ENCODE measurements at regions not wholly inside any gene's neighbourhood (a gene's known extent, or its start where the extent isn't known, plus 50 kb on each side); places are given as distances from the start of the nearest gene placed in this dataset.

GRCh38 chr12:78611504-78611903 is 253.1 kb upstream of the SYT1 start:
- Histone ChIP-seq H3K9me3 (no peaks in the 10 kb centered on the region), H3K27me3 (no peaks in the 10 kb centered on the region), H3K36me3 (no peaks in the 10 kb centered on the region), H3K27ac (no peak overlapping the region), H3K4me3 (no peak overlapping the region), H3K4me1 (no peaks in the 10 kb centered on the region)
- TF ChIP-seq CTCF (IDR thresholded peaks at IDR 0.05) = no peak
- DNase-seq (no peak), ATAC-seq (no peak)
- intact Hi-C loops (cut with DNase I) = no loop called here

- H3K27me3 ChIP-seq = no peaks in the 10 kb centered on the region
- no peak for ATAC-seq
- TF ChIP-seq CTCF (IDR thresholded peaks at IDR 0.05) = no peak
- H3K36me3 ChIP-seq = no peaks in the 10 kb centered on the region
- no peak overlapping the region for H3K4me3 ChIP-seq
- DNase-seq = no peak
- no peaks in the 10 kb centered on the region for H3K9me3 ChIP-seq
- no peak overlapping the region for H3K27ac ChIP-seq
- H3K4me1 ChIP-seq = no peaks in the 10 kb centered on the region
- intact Hi-C loops (cut with DNase I) = no loop called here
These were observed 252.4 kb upstream of the SYT1 start for GRCh38 chr12:78612190-78612589.

GRCh38 chr12:78617683-78618082 is 246.9 kb upstream of the SYT1 start:
- H3K4me1 ChIP-seq = no peaks in the 10 kb centered on the region
- ATAC-seq (no peak), DNase-seq (no peak)
- H3K9me3 ChIP-seq = no peaks in the 10 kb centered on the region
- no peak overlapping the region for H3K4me3 ChIP-seq
- H3K36me3 ChIP-seq = no peaks in the 10 kb centered on the region
- H3K27me3 ChIP-seq = no peaks in the 10 kb centered on the region
- H3K27ac ChIP-seq = no peak overlapping the region
- no peak for TF ChIP-seq CTCF (IDR thresholded peaks at IDR 0.05)
- intact Hi-C loops (cut with DNase I) = no loop called here

- Histone ChIP-seq H3K27ac (no peak overlapping the region), H3K9me3 (no peaks in the 10 kb centered on the region), H3K4me1 (no peaks in the 10 kb centered on the region), H3K36me3 (no peaks in the 10 kb centered on the region), H3K4me3 (no peak overlapping the region), H3K27me3 (no peaks in the 10 kb centered on the region)
- TF ChIP-seq CTCF (IDR thresholded peaks at IDR 0.05) = no peak
- DNase-seq = no peak
- intact Hi-C loops (cut with DNase I) = no loop called here
- no peak for ATAC-seq
These were observed 241.9 kb upstream of the SYT1 start for GRCh38 chr12:78622529-78623195.

- H3K4me1 ChIP-seq = no peaks in the 10 kb centered on the region
- H3K36me3 ChIP-seq = no peaks in the 10 kb centered on the region
- no peak overlapping the region for H3K4me3 ChIP-seq
- no peak overlapping the region for H3K27ac ChIP-seq
- no peak for TF ChIP-seq CTCF (IDR thresholded peaks at IDR 0.05)
- no peak for ATAC-seq
- H3K9me3 ChIP-seq = no peaks in the 10 kb centered on the region
- intact Hi-C loops (cut with DNase I) = no loop called here
- DNase-seq = no peak
- no peaks in the 10 kb centered on the region for H3K27me3 ChIP-seq
These were observed 236.0 kb upstream of the SYT1 start for GRCh38 chr12:78628491-78629100.
